ENCODE measurements at regions not wholly inside any gene's neighbourhood (a gene's known extent, or its start where the extent isn't known, plus 50 kb on each side); places are given as distances from the start of the nearest gene placed in this dataset.

DNA sequence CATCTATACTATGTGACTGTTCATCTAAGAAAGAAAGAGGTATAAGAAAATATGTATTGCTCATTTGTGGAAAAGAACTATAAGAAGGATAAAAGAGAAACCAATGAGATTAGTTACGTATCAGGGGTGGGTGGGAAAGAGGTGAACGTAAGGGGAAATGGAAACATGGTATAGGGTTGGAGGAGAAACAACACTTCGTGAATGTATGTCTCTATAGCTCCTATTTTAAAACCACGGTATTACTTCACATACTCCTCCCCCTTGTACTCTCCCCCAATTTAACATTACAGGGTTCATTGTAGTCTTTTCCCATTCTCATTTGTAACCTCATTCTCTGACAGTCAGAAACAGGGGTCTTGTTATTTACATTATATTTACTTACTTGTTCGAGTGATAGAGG lies 120.4 kb downstream of the FOXG1 start:
- Histone ChIP-seq H3K27me3 (no peaks in the 10 kb centered on the region), H3K4me3 (no peak overlapping the region), H3K4me1 (no peaks in the 10 kb centered on the region), H3K27ac (replicated peaks in 1 of 4) (no peak overlapping the region), H3K36me3 (no peaks in the 10 kb centered on the region), H3K9me3 (no peaks in the 10 kb centered on the region)
- intact Hi-C loops (cut with DNase I), result no loop called here
- DNase-seq (ENCODE audit: extremely low spot score), result no peak
- TF ChIP-seq EP300 (IDR thresholded peaks at IDR 0.05) (no peak), POLR2A (IDR thresholded peaks at IDR 0.05; ENCODE audit: low read depth) (no peak), POLR2AphosphoS5 (IDR thresholded peaks at IDR 0.05) (no peak), CTCF (IDR thresholded peaks at IDR 0.05) (no peak)
- 84% methylated on average over 5 of the region's 5 CpGs for WGBS

GRCh38 chr14:28895389-28895788 lies 128.8 kb downstream of the FOXG1 start:
- H3K27me3 ChIP-seq, result no peaks in the 10 kb centered on the region
- H3K4me3 ChIP-seq, result no peak overlapping the region
- 83% methylated on average over 3 of the region's 3 CpGs for WGBS
- H3K4me1 ChIP-seq, result no peaks in the 10 kb centered on the region
- intact Hi-C loops (cut with DNase I), result no loop called here
- TF ChIP-seq POLR2A (IDR thresholded peaks at IDR 0.05; ENCODE audit: low read depth), result no peak
- no peak for TF ChIP-seq EP300 (IDR thresholded peaks at IDR 0.05)
- TF ChIP-seq CTCF (IDR thresholded peaks at IDR 0.05), result no peak
- TF ChIP-seq POLR2AphosphoS5 (IDR thresholded peaks at IDR 0.05), result no peak
- H3K36me3 ChIP-seq, result no peaks in the 10 kb centered on the region
- H3K27ac ChIP-seq (replicated peaks in 1 of 4), result no peak overlapping the region
- DNase-seq (ENCODE audit: extremely low spot score), result no peak
- H3K9me3 ChIP-seq, result no peaks in the 10 kb centered on the region

DNA sequence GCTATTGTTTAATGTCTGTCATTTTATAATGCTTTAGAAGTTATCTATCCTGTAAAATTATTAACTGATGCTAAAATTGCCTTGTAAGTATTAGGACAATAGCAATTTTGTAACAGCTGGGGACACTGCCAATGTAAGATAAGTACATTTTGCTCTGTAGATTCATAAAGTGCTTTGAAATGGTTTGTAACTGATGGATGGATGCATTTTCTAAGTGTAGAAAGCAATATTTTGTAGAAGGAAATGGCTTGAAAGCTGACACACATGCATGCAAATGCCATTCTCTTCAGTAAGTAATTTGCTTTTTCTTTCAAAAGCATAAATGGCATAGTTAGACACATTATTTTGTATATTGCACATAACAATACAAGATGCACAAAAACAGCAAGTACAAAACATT lies 129.8 kb downstream of the FOXG1 start:
- Histone ChIP-seq H3K4me3 (no peak overlapping the region), H3K9me3 (no peaks in the 10 kb centered on the region), H3K36me3 (no peaks in the 10 kb centered on the region), H3K4me1 (no peaks in the 10 kb centered on the region), H3K27me3 (no peaks in the 10 kb centered on the region), H3K27ac (replicated peaks in 1 of 4) (no peak overlapping the region)
- no peak for DNase-seq (ENCODE audit: extremely low spot score)
- TF ChIP-seq EP300 (IDR thresholded peaks at IDR 0.05), result no peak
- no peak for TF ChIP-seq POLR2A (IDR thresholded peaks at IDR 0.05; ENCODE audit: low read depth)
- TF ChIP-seq CTCF (IDR thresholded peaks at IDR 0.05), result no peak
- no peak for TF ChIP-seq POLR2AphosphoS5 (IDR thresholded peaks at IDR 0.05)
- intact Hi-C loops (cut with DNase I), result no loop called here

DNA sequence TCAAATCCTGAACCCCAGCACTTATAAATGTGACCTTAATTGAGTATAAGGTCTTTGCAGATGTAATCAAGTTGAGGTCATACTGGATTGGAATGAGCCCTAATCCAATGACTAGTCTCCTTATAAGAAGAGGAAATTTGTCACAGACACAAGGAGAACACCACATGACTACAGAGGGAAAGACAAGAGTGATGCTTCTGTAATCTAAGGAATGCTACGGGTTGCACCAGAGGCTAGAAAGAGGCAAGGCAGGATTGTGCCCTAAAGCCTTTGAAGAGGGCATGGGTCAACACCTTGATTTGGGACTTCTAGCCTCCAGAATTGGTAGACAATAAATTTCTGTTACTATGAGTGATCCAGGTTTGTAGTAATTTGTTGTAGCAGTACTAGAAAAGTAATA lies 135.0 kb downstream of the FOXG1 start:
- Histone ChIP-seq H3K4me3 (no peak overlapping the region), H3K27me3 (no peaks in the 10 kb centered on the region), H3K27ac (replicated peaks in 1 of 4) (no peak overlapping the region), H3K4me1 (no peaks in the 10 kb centered on the region), H3K36me3 (no peaks in the 10 kb centered on the region), H3K9me3 (peaks cover 0 to 7% (median 0%) of the 10 kb centered on the region in 4 donors)
- TF ChIP-seq CTCF (IDR thresholded peaks at IDR 0.05) (no peak), POLR2A (IDR thresholded peaks at IDR 0.05; ENCODE audit: low read depth) (no peak), POLR2AphosphoS5 (IDR thresholded peaks at IDR 0.05) (no peak), EP300 (IDR thresholded peaks at IDR 0.05) (no peak)
- intact Hi-C loops (cut with DNase I), result no loop called here
- no peak for DNase-seq (ENCODE audit: extremely low spot score)
- WGBS, result 73% methylated on average over 1 of the region's 1 CpG

- H3K4me3 ChIP-seq, result no peak overlapping the region
- WGBS, result 81% methylated on average over 2 of the region's 2 CpGs
- no peaks in the 10 kb centered on the region for H3K27me3 ChIP-seq
- TF ChIP-seq POLR2A (IDR thresholded peaks at IDR 0.05; ENCODE audit: low read depth), result no peak
- TF ChIP-seq POLR2AphosphoS5 (IDR thresholded peaks at IDR 0.05), result no peak
- TF ChIP-seq EP300 (IDR thresholded peaks at IDR 0.05), result no peak
- TF ChIP-seq CTCF (IDR thresholded peaks at IDR 0.05), result no peak
- no peaks in the 10 kb centered on the region for H3K4me1 ChIP-seq
- no peaks in the 10 kb centered on the region for H3K36me3 ChIP-seq
- no peak for DNase-seq (ENCODE audit: extremely low spot score)
- peaks cover 0 to 7% (median 0%) of the 10 kb centered on the region in 4 donors for H3K9me3 ChIP-seq
- intact Hi-C loops (cut with DNase I), result no loop called here
- H3K27ac ChIP-seq (replicated peaks in 1 of 4), result no peak overlapping the region
Measured at GRCh38 chr14:28902930-28903329, 136.3 kb downstream of the FOXG1 start.
